ENCODE measurements at regions not wholly inside any gene's neighbourhood (a gene's known extent, or its start where the extent isn't known, plus 50 kb on each side); places are given as distances from the start of the nearest gene placed in this dataset.

DNA sequence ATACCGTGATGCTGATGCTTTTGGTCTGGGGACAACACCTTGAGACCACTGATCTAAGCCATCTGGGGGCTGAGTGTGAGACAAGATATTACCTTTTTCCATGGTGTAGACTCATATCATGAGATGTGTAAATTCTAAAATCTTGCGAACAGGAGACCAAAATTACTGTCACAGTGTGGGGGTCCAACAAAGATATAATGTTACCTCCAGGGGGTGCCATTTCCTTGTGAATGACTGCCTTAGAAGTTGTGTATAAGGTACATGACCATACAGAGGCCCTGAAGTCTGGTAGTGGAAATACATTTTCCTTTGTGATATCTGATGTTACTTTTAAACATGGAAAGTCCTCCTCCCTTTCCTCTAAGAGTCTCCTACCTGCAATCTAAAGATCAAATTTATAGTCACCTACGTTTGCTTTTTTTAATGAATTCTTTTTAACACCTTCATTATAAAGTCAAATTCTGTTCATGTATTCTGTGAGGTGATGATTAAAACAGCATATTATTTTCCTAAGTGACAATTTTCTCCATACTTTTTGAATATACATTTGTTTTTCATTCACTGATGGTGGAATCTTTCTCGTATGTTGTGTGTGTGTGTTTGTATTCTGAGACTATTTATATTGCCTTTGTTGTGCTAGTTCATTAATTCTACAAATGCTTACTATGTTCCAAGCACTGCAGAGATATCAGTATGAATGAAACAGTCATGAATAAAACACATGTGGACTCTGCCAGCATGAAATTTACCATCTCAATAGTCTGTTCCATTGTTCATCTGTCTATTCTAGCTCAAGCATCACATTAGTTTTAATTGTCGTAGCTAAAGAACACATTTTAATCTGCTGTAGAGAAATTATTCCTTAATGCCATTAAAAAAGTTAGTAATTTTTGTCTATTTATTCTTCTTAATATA, 113.7 kb downstream of the RFC3 start:
- H2AK9ac ChIP-seq (replicated peaks; ENCODE audit: low read depth, low read length, poor library complexity) = no peak overlapping the region
- H3K4ac ChIP-seq (ENCODE audit: low read depth, low read length) = no peak overlapping the region
- dilution Hi-C loops (cut with HindIII; ENCODE audit: low sequenced_read_pairs, unreplicated experiment) (no loop called here), intact Hi-C loops (cut with micrococcal nuclease) (loop anchor here (1.0 to 10.0 kb wide), 4 partner anchors 146 to 1226 kb away; partner anchors contain the start of gene NBEA), in situ Hi-C loops (cut with MboI; ENCODE audit: low sequenced_read_pairs) (loop anchor here (5.0 kb wide), 1 partner anchor 1226 kb away; no protein-coding TSS in a partner anchor)
- no peaks in the 10 kb centered on the region for H3K27me3 ChIP-seq (ENCODE audit: control insufficient read depth, insufficient read depth, low read length)
- CTCF ChIA-PET = interaction anchor here (0.5 to 1.0 kb wide), 2 partner anchors 66 to 146 kb away, joined by 3 to 4 read pairs; no protein-coding TSS in a partner anchor
- H2BK15ac ChIP-seq (ENCODE audit: low read depth, low read length) = no peak overlapping the region
- H3K79me1 ChIP-seq (ENCODE audit: low read depth in 1 of 2, low read length in 2 of 2) = no peaks in the 10 kb centered on the region
- H3K4me3 ChIP-seq (ENCODE audit: insufficient read depth, low read depth, low read length) = no peak overlapping the region
- H3K4me1 ChIP-seq (ENCODE audit: control insufficient read depth, insufficient read depth, low read length) = no peaks in the 10 kb centered on the region
- TF ChIP-seq MXI1 (IDR thresholded peaks at IDR 0.05; ENCODE audit: borderline replicate concordance, low read depth, low read length) (no peak), CHD1 (IDR thresholded peaks at IDR 0.05; ENCODE audit: low read depth, low read length) (no peak), RFX5 (IDR thresholded peaks at IDR 0.05; ENCODE audit: low read depth, low read length) (no peak), SMC3 (IDR thresholded peaks at IDR 0.05; ENCODE audit: low read depth, low read length) (peak; percentile 69), RAD21 (IDR thresholded peaks at IDR 0.05; ENCODE audit: low read length) (peak; percentile 80)
- TF ChIP-seq, protein P1, sequence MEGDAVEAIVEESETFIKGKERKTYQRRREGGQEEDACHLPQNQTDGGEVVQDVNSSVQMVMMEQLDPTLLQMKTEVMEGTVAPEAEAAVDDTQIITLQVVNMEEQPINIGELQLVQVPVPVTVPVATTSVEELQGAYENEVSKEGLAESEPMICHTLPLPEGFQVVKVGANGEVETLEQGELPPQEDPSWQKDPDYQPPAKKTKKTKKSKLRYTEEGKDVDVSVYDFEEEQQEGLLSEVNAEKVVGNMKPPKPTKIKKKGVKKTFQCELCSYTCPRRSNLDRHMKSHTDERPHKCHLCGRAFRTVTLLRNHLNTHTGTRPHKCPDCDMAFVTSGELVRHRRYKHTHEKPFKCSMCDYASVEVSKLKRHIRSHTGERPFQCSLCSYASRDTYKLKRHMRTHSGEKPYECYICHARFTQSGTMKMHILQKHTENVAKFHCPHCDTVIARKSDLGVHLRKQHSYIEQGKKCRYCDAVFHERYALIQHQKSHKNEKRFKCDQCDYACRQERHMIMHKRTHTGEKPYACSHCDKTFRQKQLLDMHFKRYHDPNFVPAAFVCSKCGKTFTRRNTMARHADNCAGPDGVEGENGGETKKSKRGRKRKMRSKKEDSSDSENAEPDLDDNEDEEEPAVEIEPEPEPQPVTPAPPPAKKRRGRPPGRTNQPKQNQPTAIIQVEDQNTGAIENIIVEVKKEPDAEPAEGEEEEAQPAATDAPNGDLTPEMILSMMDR (conservative IDR thresholded peaks at IDR 0.05; ENCODE audit: low read depth, low read length) = peak; percentile 59
- WGBS, 2 experiments (ENCODE audit: extremely low coverage in 2 of 2, insufficient read length in 1 of 2) = no CpG with 5 or more reads among the region's 5 CpGs
- no peak overlapping the region for H3K14ac ChIP-seq (replicated peaks; ENCODE audit: low read depth, low read length)
- no peaks in the 10 kb centered on the region for H4K20me1 ChIP-seq (ENCODE audit: insufficient read depth, low read length)
- no peak overlapping the region for H4K5ac ChIP-seq (ENCODE audit: low read depth, low read length)
- H2BK20ac ChIP-seq (ENCODE audit: low read depth, low read length) = no peak overlapping the region
- peaks cover 3% of the 10 kb centered on the region; the same call in 1 of the 2 replicates for H3K9me1 ChIP-seq (ENCODE audit: insufficient read depth, low read length)
- POLR2A ChIA-PET (ENCODE audit: unreplicated experiment) = no interaction called here
- no peak overlapping the region for H3K9ac ChIP-seq (ENCODE audit: low read depth, low read length)
- no peak overlapping the region for H2AK5ac ChIP-seq (ENCODE audit: low read depth, low read length)
- H3K36me3 ChIP-seq (ENCODE audit: control insufficient read depth, insufficient read depth, low read length) = no peaks in the 10 kb centered on the region
- H3K56ac ChIP-seq (ENCODE audit: extremely low read depth, insufficient read depth, low read length) = no peak overlapping the region
- H4K91ac ChIP-seq (ENCODE audit: insufficient read depth, low read depth, low read length) = no peak overlapping the region
- H3K18ac ChIP-seq (ENCODE audit: low read depth, low read length) = no peak overlapping the region
- H2AFZ ChIP-seq (replicated peaks; ENCODE audit: low read length, poor library complexity) = no peak overlapping the region
- DNase-seq (peak; percentile 53), ATAC-seq (ENCODE audit: low read depth) (peak; percentile 90)
- H3K9me3 ChIP-seq (ENCODE audit: control insufficient read depth, insufficient read depth, low read length) = no peaks in the 10 kb centered on the region
- BruUV-seq (replicated peaks) = no TSS peak
- no peak overlapping the region for H3K4me2 ChIP-seq (ENCODE audit: low read depth, low read length)
- H2BK5ac ChIP-seq (ENCODE audit: low read depth, low read length, poor library complexity, severe bottlenecking) = no peak overlapping the region
- H3K27ac ChIP-seq (ENCODE audit: insufficient read depth, low read length) = no peak overlapping the region
- no peak overlapping the region for H2BK120ac ChIP-seq (ENCODE audit: low read depth, low read length)
- no peak overlapping the region for H4K8ac ChIP-seq (ENCODE audit: low read depth in 2 of 2, low read length in 2 of 2)
- no peak overlapping the region for H3K23ac ChIP-seq (ENCODE audit: low read depth, low read length)

Measured in IMR-90 (cell line).